HEK293 (cell line): ENCODE measurements at regions not wholly inside any gene's neighbourhood (a gene's known extent, or its start where the extent isn't known, plus 50 kb on each side); places are given as distances from the start of the nearest gene placed in this dataset.

ENCODE experiments used
- CTCF ChIA-PET: fragments of 350-600 bp; formaldehyde crosslinking; extraction: SDS; loops from one replicate; lab custom pipeline; 2021; ENCODE audit warnings: antibody characterized with exemption; lab: Yijun Ruan, JAX
- POLR2A ChIA-PET: fragments of 300-600 bp; formaldehyde crosslinking; extraction: SDS; loops from one replicate; lab custom pipeline; 2020; ENCODE audit warnings: antibody characterized with exemption, inconsistent platforms; lab: Yijun Ruan, JAX
- H3K27ac ChIP-seq: fragments of 200-500 bp; sonication (Bioruptor generic); 2 replicates; pipeline ENCODE4 v1.5.1; 2014; ENCODE audit warnings: low read depth, low read length, control low read depth, inconsistent platforms; ENCODE audit errors: extremely low read depth
- H3K36me3 ChIP-seq, 2 experiments: fragments of 200-500 bp in 1 of 2; sonication (Bioruptor generic) in 1 of 2; 1 replicate in 1 of 2; 2 replicates in 1 of 2; pipeline ENCODE4 v1.5.1; 2014 to 2017; ENCODE audit warnings: inconsistent platforms in 2 of 2, low read length in 2 of 2; ENCODE audit not compliant: control insufficient read depth in 2 of 2, insufficient read depth in 1 of 2
- H3K4me1 ChIP-seq: fragments of 200-500 bp; sonication (Bioruptor generic); 2 replicates; pipeline ENCODE4 v1.5.1; 2014; ENCODE audit warnings: mild to moderate bottlenecking, low read length, inconsistent platforms; ENCODE audit not compliant: control insufficient read depth, insufficient read depth
- H3K4me3 ChIP-seq: 2 replicates; pipeline ENCODE4 v1.5.1; 2011; ENCODE audit warnings: low read depth, mild to moderate bottlenecking, control low read depth, low read length, moderate library complexity
- H3K9me3 ChIP-seq: fragments of 200-500 bp; sonication (Bioruptor generic); 2 replicates; pipeline ENCODE4 v1.5.1; 2014; ENCODE audit warnings: low read depth, low read length, inconsistent platforms; ENCODE audit not compliant: control insufficient read depth, insufficient read depth
- KLF9 ChIP-seq: fragments of 450-650 bp; formaldehyde crosslinking; IDR thresholded peaks from 2 replicates; pipeline ENCODE4 v1.5.1; 2016; ENCODE audit warnings: missing biosample characterization, missing genetic modification characterization, low read depth
- MYNN ChIP-seq: fragments of 450-650 bp; formaldehyde crosslinking; IDR thresholded peaks from 2 replicates; pipeline ENCODE4 v1.5.1; 2016; ENCODE audit warnings: missing biosample characterization, missing genetic modification characterization, borderline replicate concordance
- ZBTB48 ChIP-seq: fragments of 450-650 bp; formaldehyde crosslinking; IDR thresholded peaks from 2 replicates; pipeline ENCODE4 v1.5.1; 2016; ENCODE audit warnings: missing biosample characterization, missing genetic modification characterization
- ZFP3 ChIP-seq: fragments of 450-650 bp; formaldehyde crosslinking; IDR thresholded peaks from 2 replicates; pipeline ENCODE4 v1.5.1; 2016; ENCODE audit warnings: low read depth, missing biosample characterization, missing genetic modification characterization
- ZFP37 ChIP-seq: fragments of 450-650 bp; formaldehyde crosslinking; IDR thresholded peaks from 2 replicates; pipeline ENCODE4 v1.5.1; 2016; ENCODE audit warnings: missing biosample characterization, missing genetic modification characterization
- ZNF114 ChIP-seq: fragments of 450-650 bp; formaldehyde crosslinking; IDR thresholded peaks from 2 replicates; pipeline ENCODE4 v1.5.0; 2017; ENCODE audit warnings: missing biosample characterization, missing genetic modification characterization
- ZNF184 ChIP-seq: fragments of 450-650 bp; IDR thresholded peaks from 2 replicates; pipeline ENCODE4 v1.5.1; 2018; ENCODE audit warnings: missing biosample characterization, mild to moderate bottlenecking, missing genetic modification characterization
- ZNF19 ChIP-seq: fragments of 450-650 bp; formaldehyde crosslinking; IDR thresholded peaks from 2 replicates; pipeline ENCODE4; 2016; ENCODE audit warnings: missing biosample characterization, missing genetic modification characterization, low read depth
- ZNF280D ChIP-seq: fragments of 450-650 bp; formaldehyde crosslinking; IDR thresholded peaks from 2 replicates; pipeline ENCODE4 v1.5.1; 2016; ENCODE audit warnings: missing biosample characterization, missing genetic modification characterization
- ZNF362 ChIP-seq: fragments of 450-650 bp; formaldehyde crosslinking; IDR thresholded peaks from 2 replicates; pipeline ENCODE4 v1.5.1; 2016; ENCODE audit warnings: missing biosample characterization, missing genetic modification characterization
- ZNF48 ChIP-seq: fragments of 450-650 bp; formaldehyde crosslinking; IDR thresholded peaks from 2 replicates; pipeline ENCODE4 v1.5.1; 2016; ENCODE audit warnings: missing biosample characterization, missing genetic modification characterization
- ZNF585B ChIP-seq: fragments of 450-650 bp; formaldehyde crosslinking; IDR thresholded peaks from 2 replicates; pipeline ENCODE4 v1.5.1; 2016; ENCODE audit warnings: missing biosample characterization, missing genetic modification characterization
- ZNF654 ChIP-seq: fragments of 450-650 bp; formaldehyde crosslinking; IDR thresholded peaks from 2 replicates; pipeline ENCODE4 v1.5.1; 2016; ENCODE audit warnings: low read depth, missing biosample characterization, missing genetic modification characterization

- TF ChIP-seq ZNF184 (tag by site-specific recombination), result no peak
- TF ChIP-seq ZNF114 (tag by site-specific recombination), result no peak
- no peak for TF ChIP-seq ZFP37
- TF ChIP-seq KLF9 (tag by site-specific recombination), result no peak
These were observed 116.2 kb upstream of the SLC4A4 start (continued) for GRCh38 chr4:71222661-71223060.

GRCh38 chr4:71229477-71230270 lies 109.1 kb upstream of the SLC4A4 start:
- no peak overlapping the region for H3K27ac ChIP-seq
- peaks cover 4% of the 10 kb centered on the region for H3K4me1 ChIP-seq
- ChIA-PET POLR2A (no interaction called here), CTCF (interaction anchor here (0.6 to 2.5 kb wide), 19 partner anchors 9 to 677 kb away, joined by 3 to 19 read pairs (median 4); no protein-coding TSS in a partner anchor)
- H3K9me3 ChIP-seq, result no peaks in the 10 kb centered on the region
- TF ChIP-seq ZNF280D (tag by site-specific recombination) (no peak), ZNF362 (tag by site-specific recombination) (0 out of 2 replicates have a peak, but pooled peaks have one; percentile 23), ZNF654 (tag by site-specific recombination) (peak; percentile 56)
- no peak overlapping the region for H3K4me3 ChIP-seq
- no peaks in the 10 kb centered on the region for H3K36me3 ChIP-seq

DNA sequence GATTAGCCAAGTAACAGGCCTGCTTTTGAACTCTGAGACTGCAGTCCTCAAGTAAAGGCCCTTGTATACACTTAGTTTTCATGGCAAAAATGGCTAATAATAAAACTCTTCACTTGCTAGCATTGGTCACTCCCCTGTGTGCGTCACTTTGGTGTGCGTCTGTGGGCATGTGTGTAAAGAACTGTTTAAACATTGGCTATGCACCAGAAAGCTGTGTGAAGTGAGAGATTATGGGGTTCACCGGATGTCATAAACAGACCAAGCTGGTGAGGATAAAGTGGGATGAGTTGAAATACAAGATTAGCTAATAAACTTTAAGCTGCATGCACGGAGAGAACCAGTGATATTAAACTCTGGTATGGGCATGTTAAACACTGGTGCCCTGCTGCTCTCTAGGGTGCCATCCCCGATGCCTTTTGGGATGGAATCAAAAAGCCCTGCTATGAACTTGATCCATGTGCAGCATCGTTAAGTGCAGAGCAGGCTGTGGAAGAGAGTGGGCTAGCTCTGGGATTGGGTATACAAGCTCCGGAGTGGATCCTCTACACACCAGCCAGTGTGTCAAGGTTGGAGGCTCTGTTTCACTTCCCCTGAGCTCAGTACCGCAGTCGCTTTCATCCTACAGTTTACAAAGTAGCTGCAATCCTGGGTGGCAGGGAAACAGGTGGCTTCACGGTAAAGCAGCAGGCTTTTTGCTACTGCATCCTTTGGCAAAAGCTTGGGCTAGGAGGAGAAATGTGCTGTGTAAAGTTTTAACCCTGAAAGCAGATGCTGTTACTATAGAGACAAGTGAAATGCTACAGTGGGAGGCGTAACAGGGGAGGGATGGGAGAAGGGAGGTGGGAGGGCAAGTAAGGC lies 108.3 kb upstream of the SLC4A4 start:
- Histone ChIP-seq H3K4me3 (no peak overlapping the region), H3K27ac (no peak overlapping the region), H3K36me3 (no peaks in the 10 kb centered on the region), H3K4me1 (peaks cover 4% of the 10 kb centered on the region), H3K9me3 (no peaks in the 10 kb centered on the region)
- TF ChIP-seq ZFP3 (tag by site-specific recombination), result no peak
- no peak for TF ChIP-seq ZNF19 (tag by site-specific recombination)
- no peak for TF ChIP-seq ZBTB48
- CTCF ChIA-PET, result interaction anchor here (1.0 to 2.5 kb wide), 8 partner anchors 19 to 482 kb away, joined by 3 to 19 read pairs (median 6); no protein-coding TSS in a partner anchor
- POLR2A ChIA-PET, result no interaction called here

GRCh38 chr4:71231129-71232055 lies 107.4 kb upstream of the SLC4A4 start:
- ChIA-PET CTCF (interaction anchor here (1.1 to 2.5 kb wide), 3 partner anchors 20 to 481 kb away, joined by 3 to 19 read pairs (median 13); no protein-coding TSS in a partner anchor), POLR2A (no interaction called here)
- no peak overlapping the region for H3K4me3 ChIP-seq
- H3K27ac ChIP-seq, result no peak overlapping the region
- H3K9me3 ChIP-seq, result no peaks in the 10 kb centered on the region
- H3K4me1 ChIP-seq, result peaks cover 4% of the 10 kb centered on the region
- H3K36me3 ChIP-seq, result no peaks in the 10 kb centered on the region
- TF ChIP-seq MYNN (tag by site-specific recombination) (no peak), ZNF585B (tag by site-specific recombination) (no peak), ZNF48 (no peak)
